Natural killer cell (primary cell): ENCODE measurements at regions not wholly inside any gene's neighbourhood (a gene's known extent, or its start where the extent isn't known, plus 50 kb on each side); places are given as distances from the start of the nearest gene placed in this dataset.

Source experiments
- ATAC-seq, 3 donors: fragments of 150-1000 bp in 2 of 3; fragments of 200-7000 bp in 1 of 3; cut with Tn5 transposase; 1 replicate in 1 of 3; 2 replicates in 2 of 3; pipeline ENCODE4 v1.10.0; 2021; ENCODE audit warnings: mild to moderate bottlenecking in 2 of 3, moderate library complexity in 2 of 3
- DNase-seq, 2 donors: peaks; one replicate each; pipeline versions ENCODE4 v3.0.0 to v3.0.0-alpha.2; 2013 to 2021; ENCODE audit warnings: mixed read lengths in 1 of 2
- H3K27ac ChIP-seq: one replicate; pipeline ENCODE4 v1.5.1; 2013; ENCODE audit warnings: mild to moderate bottlenecking, low read length
- H3K27me3 ChIP-seq: one replicate; pipeline ENCODE4 v1.6.1; 2013; ENCODE audit warnings: low read length; ENCODE audit not compliant: control insufficient read depth, insufficient read depth
- H3K36me3 ChIP-seq: one replicate; pipeline ENCODE4 v1.6.1; 2013; ENCODE audit warnings: low read length; ENCODE audit not compliant: control insufficient read depth, insufficient read depth
- H3K4me1 ChIP-seq: one replicate; pipeline ENCODE4 v1.6.1; 2013; ENCODE audit warnings: low read length; ENCODE audit not compliant: control insufficient read depth, insufficient read depth
- H3K4me3 ChIP-seq: one replicate; pipeline ENCODE4 v1.5.1; 2013; ENCODE audit warnings: low read length
- H3K9me3 ChIP-seq: one replicate; pipeline ENCODE4 v1.6.1; 2013; ENCODE audit warnings: low read length; ENCODE audit not compliant: control insufficient read depth, insufficient read depth
- H3K27ac Mint-ChIP-seq, 2 donors: one replicate each; pipeline ENCODE4 v1.8.0; 2022; ENCODE audit warnings: mild to moderate bottlenecking in 2 of 2, mixed read lengths in 2 of 2, moderate library complexity in 1 of 2
- H3K27me3 Mint-ChIP-seq, 2 donors: one replicate each; pipeline ENCODE4 v1.8.0; 2022; ENCODE audit warnings: low read depth in 2 of 2, mixed read lengths in 2 of 2
- H3K36me3 Mint-ChIP-seq: one replicate; pipeline ENCODE4 v1.8.0; 2022; ENCODE audit warnings: mixed read lengths
- H3K4me1 Mint-ChIP-seq, 2 donors: one replicate each; pipeline ENCODE4 v1.8.0; 2022; ENCODE audit warnings: mixed read lengths in 2 of 2
- H3K4me3 Mint-ChIP-seq: one replicate; pipeline ENCODE4 v1.8.0; 2022; ENCODE audit warnings: mild to moderate bottlenecking, moderate library complexity, mixed read lengths
- H3K9me3 Mint-ChIP-seq, 2 donors: one replicate each; pipeline ENCODE4 v1.8.0; 2022; ENCODE audit warnings: mixed read lengths in 2 of 2
- WGBS: methylation state at CpG from one replicate; pipeline ENCODE4 v1.1.7; 2013; ENCODE audit warnings: missing lambda C conversion rate; ENCODE audit not compliant: insufficient coverage; 5-methylcytosine and 5-hydroxymethylcytosine counted together
- intact Hi-C: fragments of 100-400 bp; cut with micrococcal nuclease; formaldehyde crosslinking; loops from one replicate; pipeline ENCODE4 v1.14.2; 2022
- TF ChIP-seq, protein P1 (sequence below): fragments of 200-600 bp; IDR thresholded peaks from one replicate; pipeline ENCODE4 v1.8.0; 2022; ENCODE audit warnings: antibody characterized with exemption

DNA sequence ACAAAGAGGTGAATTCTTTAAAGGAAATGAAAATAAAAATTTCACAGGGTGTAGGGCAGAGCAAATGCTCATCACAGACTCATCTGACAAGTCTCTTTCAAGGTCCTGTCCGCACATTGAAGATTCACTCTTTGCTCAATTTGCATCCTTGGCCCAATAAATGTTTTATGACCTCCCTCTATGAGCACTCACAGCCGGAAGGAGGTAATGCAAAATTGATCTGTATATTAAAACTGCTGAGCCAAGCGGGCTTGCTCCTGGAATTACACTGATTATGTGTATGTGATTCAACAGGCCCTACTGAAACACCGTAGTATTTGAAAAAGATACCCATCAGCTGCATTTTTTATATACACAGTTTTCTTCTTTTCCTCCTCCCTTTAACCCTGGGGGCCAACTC lies 246.8 kb downstream of the IZUMO3 start:
- H3K4me1 Mint-ChIP-seq: no peaks in the 10 kb centered on the region
- no peaks in the 10 kb centered on the region for H3K27me3 ChIP-seq
- no peak for DNase-seq
- ATAC-seq: no peak
- peaks cover 2% of the 10 kb centered on the region for H3K9me3 ChIP-seq
- no peak overlapping the region for H3K27ac ChIP-seq
- no peaks in the 10 kb centered on the region for H3K27me3 Mint-ChIP-seq
- H3K9me3 Mint-ChIP-seq: peaks cover 26 to 41% of the 10 kb centered on the region in 2 donors
- no peaks in the 10 kb centered on the region for H3K4me1 ChIP-seq
- H3K27ac Mint-ChIP-seq: no peak overlapping the region
- no peaks in the 10 kb centered on the region for H3K36me3 ChIP-seq
- intact Hi-C loops: no loop called here
- H3K4me3 ChIP-seq: no peak overlapping the region
- WGBS: 95% methylated on average over 4 of the region's 4 CpGs
- no peak overlapping the region for H3K4me3 Mint-ChIP-seq
- peaks cover 25% of the 10 kb centered on the region for H3K36me3 Mint-ChIP-seq
- TF ChIP-seq, protein P1, sequence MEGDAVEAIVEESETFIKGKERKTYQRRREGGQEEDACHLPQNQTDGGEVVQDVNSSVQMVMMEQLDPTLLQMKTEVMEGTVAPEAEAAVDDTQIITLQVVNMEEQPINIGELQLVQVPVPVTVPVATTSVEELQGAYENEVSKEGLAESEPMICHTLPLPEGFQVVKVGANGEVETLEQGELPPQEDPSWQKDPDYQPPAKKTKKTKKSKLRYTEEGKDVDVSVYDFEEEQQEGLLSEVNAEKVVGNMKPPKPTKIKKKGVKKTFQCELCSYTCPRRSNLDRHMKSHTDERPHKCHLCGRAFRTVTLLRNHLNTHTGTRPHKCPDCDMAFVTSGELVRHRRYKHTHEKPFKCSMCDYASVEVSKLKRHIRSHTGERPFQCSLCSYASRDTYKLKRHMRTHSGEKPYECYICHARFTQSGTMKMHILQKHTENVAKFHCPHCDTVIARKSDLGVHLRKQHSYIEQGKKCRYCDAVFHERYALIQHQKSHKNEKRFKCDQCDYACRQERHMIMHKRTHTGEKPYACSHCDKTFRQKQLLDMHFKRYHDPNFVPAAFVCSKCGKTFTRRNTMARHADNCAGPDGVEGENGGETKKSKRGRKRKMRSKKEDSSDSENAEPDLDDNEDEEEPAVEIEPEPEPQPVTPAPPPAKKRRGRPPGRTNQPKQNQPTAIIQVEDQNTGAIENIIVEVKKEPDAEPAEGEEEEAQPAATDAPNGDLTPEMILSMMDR: no peak

DNA sequence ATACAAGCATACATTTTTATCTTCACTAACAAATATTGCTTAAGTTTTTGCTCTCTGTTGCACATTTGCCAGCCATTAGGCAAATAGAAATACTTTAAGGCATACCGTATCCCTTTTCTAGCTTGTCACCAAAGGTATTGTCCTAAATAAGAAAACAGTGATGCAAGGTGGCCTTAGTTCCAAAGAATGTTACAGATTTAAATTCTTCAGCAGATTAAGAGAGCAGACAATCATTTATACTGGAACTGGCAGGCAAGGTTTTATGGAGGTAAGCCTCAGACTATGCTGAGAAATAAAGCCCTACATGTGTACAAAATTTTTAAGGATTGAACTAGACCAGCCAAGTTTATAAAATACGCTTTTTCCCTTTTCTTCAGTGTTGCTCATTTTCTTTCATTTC lies 247.8 kb downstream of the IZUMO3 start:
- Mint-ChIP-seq H3K4me3 (no peak overlapping the region), H3K9me3 (peaks cover 26 to 35% of the 10 kb centered on the region in 2 donors), H3K27me3 (no peaks in the 10 kb centered on the region), H3K4me1 (no peaks in the 10 kb centered on the region), H3K27ac (no peak overlapping the region), H3K36me3 (peaks cover 15% of the 10 kb centered on the region)
- 94% methylated on average over 2 of the region's 2 CpGs for WGBS
- no peaks in the 10 kb centered on the region for H3K27me3 ChIP-seq
- no peaks in the 10 kb centered on the region for H3K36me3 ChIP-seq
- TF ChIP-seq, protein P1: no peak
- ATAC-seq: no peak
- no peak for DNase-seq
- intact Hi-C loops: no loop called here
- H3K9me3 ChIP-seq: no peaks in the 10 kb centered on the region
- no peak overlapping the region for H3K27ac ChIP-seq
- no peaks in the 10 kb centered on the region for H3K4me1 ChIP-seq
- no peak overlapping the region for H3K4me3 ChIP-seq

DNA sequence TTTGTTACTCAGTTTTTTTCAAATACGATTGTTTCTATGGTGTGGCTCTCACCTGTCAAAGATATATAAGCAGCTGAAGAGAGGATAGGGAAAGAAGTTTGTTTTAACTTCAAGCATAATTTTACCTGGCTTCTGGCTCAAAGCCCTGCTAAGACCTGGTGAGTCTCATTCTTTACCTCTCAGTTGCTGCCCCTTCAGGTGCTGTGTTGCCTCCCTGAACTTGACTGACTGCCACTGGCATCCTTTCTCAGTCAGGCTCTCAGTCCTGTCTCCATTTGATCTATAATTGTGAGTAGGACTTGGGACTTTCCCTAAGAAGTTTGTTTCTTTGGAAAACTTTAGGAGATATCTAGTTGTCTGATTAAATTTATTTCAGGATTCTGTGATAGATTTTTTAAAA lies 249.6 kb downstream of the IZUMO3 start:
- Histone ChIP-seq H3K4me3 (no peak overlapping the region), H3K4me1 (no peaks in the 10 kb centered on the region), H3K36me3 (no peaks in the 10 kb centered on the region), H3K27ac (no peak overlapping the region), H3K9me3 (peaks cover under 1% of the 10 kb centered on the region), H3K27me3 (no peaks in the 10 kb centered on the region)
- Mint-ChIP-seq H3K4me1 (no peaks in the 10 kb centered on the region), H3K36me3 (peaks cover 23% of the 10 kb centered on the region), H3K9me3 (peaks cover 20 to 34% of the 10 kb centered on the region in 2 donors), H3K27ac (no peak overlapping the region), H3K4me3 (no peak overlapping the region), H3K27me3 (no peaks in the 10 kb centered on the region)
- intact Hi-C loops: no loop called here
- WGBS: 67% methylated on average over 1 of the region's 1 CpG
- TF ChIP-seq, protein P1: no peak
- ATAC-seq (no peak), DNase-seq (no peak)

DNA sequence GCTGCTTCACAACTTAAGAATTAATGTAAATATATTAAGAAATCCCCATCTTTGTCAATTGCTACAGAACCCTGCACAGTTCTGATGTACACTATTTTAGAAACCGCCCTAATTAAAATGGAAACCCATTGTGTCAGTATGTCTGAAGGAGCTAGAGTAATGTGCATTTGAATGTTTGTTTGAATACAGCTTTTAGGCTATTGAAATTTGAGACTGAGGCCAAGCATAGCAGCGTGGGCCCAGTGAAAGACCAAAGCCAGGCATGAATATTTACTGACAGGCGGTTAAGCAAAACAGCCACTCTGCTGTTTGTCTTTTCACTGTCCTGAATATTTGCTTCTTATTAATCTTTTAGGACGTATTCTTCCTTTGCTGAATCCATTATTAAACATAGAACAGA lies 252.3 kb downstream of the IZUMO3 start:
- peaks cover 12 to 30% of the 10 kb centered on the region in 2 donors for H3K9me3 Mint-ChIP-seq
- peaks cover 16% of the 10 kb centered on the region for H3K36me3 Mint-ChIP-seq
- intact Hi-C loops: no loop called here
- H3K27me3 Mint-ChIP-seq: no peaks in the 10 kb centered on the region
- DNase-seq (no peak), ATAC-seq (no peak)
- Histone ChIP-seq H3K27ac (no peak overlapping the region), H3K4me3 (no peak overlapping the region), H3K4me1 (no peaks in the 10 kb centered on the region), H3K36me3 (no peaks in the 10 kb centered on the region), H3K27me3 (no peaks in the 10 kb centered on the region), H3K9me3 (peaks cover 8% of the 10 kb centered on the region)
- H3K27ac Mint-ChIP-seq: no peak overlapping the region
- H3K4me1 Mint-ChIP-seq: no peaks in the 10 kb centered on the region
- H3K4me3 Mint-ChIP-seq: no peak overlapping the region
- 88% methylated on average over 3 of the region's 4 CpGs for WGBS
- TF ChIP-seq, protein P1: no peak
